Activated naive CD4-positive, alpha-beta T cell (primary cell): ENCODE measurements at regions not wholly inside any gene's neighbourhood (a gene's known extent, or its start where the extent isn't known, plus 50 kb on each side); places are given as distances from the start of the nearest gene placed in this dataset.
"Not testable (repeated sequence)": the region's sequence is repeated elsewhere in the genome, so short reads cannot be mapped to it uniquely, and the experiment has no call there.

ENCODE experiments used
- DNase-seq, 4 experiments: peaks; one replicate each; lab custom pipeline; 2025; lab: John Stamatoyannopoulos, UW

DNA sequence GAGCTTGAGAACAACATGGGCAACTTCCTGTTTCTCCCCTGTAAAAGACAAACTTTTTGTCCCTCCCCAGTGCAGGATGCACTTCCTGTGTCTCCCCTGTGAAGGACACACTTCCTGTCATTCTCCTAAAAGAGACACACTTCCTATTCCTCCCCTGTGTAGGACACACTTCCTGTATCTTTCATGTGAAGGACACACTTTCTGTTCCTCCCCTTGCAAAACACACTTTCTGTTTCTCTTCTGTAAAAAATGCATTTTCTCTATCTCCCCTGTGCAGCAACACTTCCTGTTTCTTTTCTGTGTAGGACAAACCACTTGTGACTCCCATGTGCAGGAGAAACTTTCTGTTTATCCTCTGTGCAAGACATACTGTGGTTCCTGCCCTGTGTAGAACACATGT is 488.6 kb upstream of the USP9Y start:
- no peak for DNase-seq

DNA sequence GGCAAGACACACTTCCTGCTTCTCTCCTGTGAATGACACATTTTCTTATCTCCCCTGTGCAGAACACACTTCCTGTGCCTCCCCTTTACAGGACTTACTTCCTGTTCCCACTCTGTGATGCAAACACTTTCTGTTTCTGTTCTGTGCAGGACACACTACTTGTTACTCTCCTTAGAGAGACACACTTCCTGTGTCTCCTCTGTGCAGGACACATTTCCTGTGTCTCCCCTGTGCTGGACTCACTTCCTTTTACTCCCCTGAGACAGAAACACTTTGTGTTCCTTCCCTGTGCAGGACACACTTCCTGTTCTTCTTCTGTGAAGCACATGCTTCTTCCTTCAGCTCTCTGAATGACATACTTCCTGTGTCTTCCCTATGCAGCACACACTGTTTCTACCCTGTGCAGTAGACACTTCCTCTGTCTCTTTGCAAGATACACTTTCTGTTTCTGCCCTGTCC is 485.4 kb upstream of the USP9Y start:
- DNase-seq = no peak

DNA sequence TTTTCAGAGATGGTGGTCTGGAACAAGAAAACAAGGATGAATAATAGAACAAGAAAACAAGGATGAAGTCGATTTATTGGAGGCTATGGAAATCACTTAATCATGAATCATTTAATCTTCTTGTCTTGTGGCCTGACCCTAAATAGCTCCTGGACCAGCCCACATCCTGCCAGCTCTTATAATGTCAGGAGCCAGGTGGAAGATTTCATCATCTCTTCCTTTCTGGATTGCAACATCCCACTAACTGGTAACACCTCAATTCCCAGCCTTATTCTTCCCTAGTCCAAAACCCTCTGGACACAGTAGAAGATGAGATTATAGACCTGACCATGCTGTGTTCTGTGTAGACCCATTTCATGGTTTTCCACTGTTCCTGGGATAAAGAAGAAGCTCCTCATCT is 470.1 kb upstream of the USP9Y start:
- DNase-seq = no peak

- no peak for DNase-seq
Measured at GRCh38 chrY:12236399-12236798, 464.6 kb upstream of the USP9Y start.

- not testable (repeated sequence) for DNase-seq
Measured at GRCh38 chrY:12240326-12240725, 460.7 kb upstream of the USP9Y start.

DNA sequence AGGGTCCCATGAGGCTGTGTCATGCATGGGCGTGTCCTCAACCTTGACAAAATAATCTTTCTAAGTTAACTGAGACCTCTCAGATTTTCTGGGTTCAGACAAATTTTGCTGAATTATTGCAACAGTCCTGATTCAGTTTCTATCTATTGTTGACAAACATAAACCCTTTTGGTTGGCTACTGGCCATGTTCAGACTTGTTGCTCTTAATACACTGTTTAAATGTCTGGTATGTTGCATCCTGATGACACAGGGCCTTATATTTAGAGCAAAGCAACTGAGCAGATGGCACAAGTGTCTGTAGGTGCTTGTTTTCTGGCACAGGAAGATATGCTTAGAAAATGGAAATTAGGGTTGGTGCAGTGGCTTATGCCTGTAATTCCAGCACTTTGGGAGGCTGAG is 456.9 kb upstream of the USP9Y start:
- DNase-seq = no peak

DNA sequence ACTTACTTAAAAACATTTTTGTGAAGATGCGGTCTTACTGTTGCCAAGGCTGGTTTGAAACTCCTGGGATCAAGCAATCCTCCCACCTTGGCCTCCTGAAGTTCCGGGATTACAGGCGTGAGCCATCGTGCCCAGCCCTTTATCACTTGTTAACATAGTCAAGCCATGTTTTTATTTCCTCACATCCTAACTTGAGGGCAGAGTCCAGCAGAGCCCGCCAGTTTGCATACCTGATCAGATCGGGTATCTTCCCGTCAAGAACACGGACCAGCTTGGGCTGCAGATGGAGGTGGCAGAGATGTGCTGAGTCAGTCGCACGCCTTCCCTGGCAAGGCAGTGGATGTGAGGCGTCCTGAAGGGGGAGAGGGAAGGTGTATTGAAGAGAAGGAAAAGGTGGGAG is 447.3 kb upstream of the USP9Y start:
- DNase-seq = no peak

GRCh38 chrY:12271162-12271561 is 429.9 kb upstream of the USP9Y start:
- DNase-seq = no peak

DNA sequence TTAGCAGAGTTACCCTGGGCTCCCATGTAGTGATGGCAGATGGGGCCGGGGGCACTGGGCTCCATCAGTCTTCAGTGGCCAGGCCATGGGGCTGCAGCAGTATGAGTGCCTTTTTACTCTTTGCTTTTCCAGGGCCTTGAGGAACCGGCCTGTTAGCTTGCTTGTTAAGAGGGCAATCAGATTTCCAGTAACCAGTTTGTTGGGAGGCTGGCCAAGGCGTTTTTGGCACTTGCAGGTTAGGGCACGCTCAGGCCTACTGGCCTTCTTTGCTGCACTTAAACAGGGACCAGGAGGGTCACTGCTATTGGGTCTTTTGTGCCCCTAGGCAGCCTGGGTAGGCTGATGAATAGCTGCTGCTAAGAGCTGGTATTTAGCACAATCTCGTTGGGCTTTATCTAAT is 415.4 kb upstream of the USP9Y start:
- DNase-seq = no peak

GRCh38 chrY:12288919-12289318 is 412.1 kb upstream of the USP9Y start:
- no peak for DNase-seq

DNA sequence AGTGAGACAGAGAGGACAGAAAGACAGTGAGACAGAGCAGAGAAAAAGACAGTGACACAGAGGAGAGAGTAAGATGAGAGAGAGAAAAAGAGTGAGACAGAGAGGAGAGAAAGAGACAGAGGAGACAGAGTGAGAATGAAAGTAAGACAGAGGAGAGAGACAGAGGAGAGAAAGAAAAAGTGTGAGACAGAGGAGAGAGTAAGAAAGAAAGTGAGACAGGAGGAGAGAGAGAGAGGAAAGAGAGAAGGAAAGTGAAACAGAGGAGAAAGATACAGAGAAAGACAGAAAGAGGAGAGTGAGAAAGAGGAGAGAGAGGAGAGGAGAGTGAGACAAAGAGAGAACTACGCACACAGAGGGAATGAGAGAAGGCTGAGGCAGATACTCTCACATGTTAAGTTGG is 411.6 kb upstream of the USP9Y start:
- no peak for DNase-seq

DNA sequence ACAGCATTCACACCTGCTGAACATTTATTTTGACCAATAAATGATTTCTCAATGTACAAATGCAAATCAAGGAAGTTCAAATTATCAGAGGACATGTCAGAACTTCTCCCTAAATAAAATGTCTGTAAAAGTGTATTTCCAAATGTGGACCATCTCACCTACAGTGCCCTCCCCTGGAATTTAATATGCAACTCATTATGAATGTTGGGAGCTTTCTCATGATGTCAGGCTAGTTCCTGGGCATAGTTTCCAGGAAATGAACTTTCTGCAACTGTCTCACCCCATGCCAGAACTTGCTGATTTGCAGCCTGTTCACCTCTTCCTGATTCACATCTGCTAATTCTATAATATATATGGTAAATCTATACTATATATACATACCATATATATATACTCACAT is 408.5 kb upstream of the USP9Y start:
- DNase-seq = no peak

DNA sequence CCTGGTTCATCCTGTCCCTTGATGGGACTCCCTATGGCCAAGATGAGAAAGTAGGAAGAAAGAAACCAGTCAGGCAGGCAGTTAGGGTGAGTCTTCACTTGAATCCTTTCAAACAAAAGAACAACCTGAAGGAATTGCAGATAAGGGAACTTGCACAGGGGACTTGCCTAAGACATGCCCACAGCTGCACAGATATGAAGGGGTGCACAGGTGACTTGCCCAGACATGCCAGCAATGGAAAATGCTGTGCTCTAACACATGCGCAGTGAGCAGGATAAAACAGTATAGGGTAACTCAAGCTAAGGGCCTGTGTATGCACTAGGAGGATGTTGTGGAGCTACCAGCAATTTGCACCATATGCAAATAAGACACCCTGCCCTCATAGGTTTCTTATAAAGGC is 404.6 kb upstream of the USP9Y start:
- no peak for DNase-seq

- DNase-seq = not testable (repeated sequence)
Measured at GRCh38 chrY:12299796-12300195, 401.2 kb upstream of the USP9Y start.

- DNase-seq = no peak
Measured at GRCh38 chrY:12303464-12303863, 397.6 kb upstream of the USP9Y start.

DNA sequence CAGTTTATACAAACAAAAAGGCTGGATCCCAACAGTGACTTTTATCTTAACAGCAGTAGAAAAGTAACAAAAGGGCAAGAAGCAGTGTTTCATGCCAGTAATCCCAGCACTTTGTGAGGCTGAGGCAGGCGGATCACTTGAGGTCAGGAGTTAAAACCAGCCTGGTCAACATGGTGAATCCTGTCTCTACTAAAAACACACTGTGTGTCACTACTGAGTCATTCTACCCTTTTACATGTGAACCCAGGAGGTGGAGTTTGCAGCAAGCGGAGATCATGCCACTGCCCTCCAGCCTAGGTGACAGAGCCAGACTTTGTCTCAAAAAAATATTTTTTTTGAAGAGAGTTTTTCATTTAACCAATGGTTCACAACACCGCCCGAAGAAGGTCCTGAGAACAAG is 395.6 kb upstream of the USP9Y start:
- DNase-seq = no peak

- no peak for DNase-seq
Measured at GRCh38 chrY:12309212-12309611, 391.8 kb upstream of the USP9Y start.

GRCh38 chrY:12310832-12311231 is 390.2 kb upstream of the USP9Y start:
- no peak for DNase-seq

GRCh38 chrY:12327751-12328150 is 373.3 kb upstream of the USP9Y start:
- DNase-seq = no peak

GRCh38 chrY:12331917-12332316 is 369.1 kb upstream of the USP9Y start:
- DNase-seq = not testable (repeated sequence)

DNA sequence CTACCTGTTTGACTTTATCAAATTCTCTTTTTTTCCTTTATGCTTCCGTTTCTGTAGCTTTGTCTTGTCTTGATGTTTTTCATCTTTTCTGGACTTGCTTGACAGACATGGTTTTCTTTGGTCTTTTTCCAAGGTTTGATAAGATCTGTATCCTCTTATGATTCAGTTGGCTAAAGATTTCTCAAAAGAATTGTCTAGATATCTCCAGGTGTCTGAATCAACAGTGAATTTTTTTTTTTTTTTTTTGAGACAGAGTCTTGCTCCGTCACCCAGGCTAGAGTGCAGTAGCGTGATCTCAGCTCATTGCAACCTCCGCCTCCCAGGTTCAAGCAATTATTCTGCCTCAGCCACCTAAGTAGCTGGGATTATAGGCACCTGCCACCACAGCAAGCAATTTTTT is 357.8 kb upstream of the USP9Y start:
- DNase-seq = no peak

- no peak for DNase-seq
Measured at GRCh38 chrY:12348181-12348580, 352.9 kb upstream of the USP9Y start.

DNA sequence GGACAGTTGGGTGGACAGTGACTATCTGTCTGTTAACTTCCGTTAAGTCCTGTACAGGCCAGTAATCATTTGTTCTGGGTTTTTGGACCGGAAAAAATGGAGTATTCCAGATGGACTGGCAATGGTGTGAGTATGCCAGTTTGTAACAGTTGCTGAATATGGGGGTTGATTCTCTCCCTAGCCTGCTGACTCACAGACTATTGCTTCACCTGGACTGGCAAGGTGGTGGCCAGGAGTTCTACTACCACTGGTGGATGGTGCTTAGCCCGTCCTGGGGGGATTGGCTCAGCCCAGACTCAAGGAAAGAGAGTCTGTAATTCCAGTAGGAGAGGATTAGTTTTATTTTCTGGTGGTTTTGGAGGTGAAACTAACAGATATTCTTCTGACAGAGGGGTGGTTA is 343.8 kb upstream of the USP9Y start:
- no peak for DNase-seq

DNA sequence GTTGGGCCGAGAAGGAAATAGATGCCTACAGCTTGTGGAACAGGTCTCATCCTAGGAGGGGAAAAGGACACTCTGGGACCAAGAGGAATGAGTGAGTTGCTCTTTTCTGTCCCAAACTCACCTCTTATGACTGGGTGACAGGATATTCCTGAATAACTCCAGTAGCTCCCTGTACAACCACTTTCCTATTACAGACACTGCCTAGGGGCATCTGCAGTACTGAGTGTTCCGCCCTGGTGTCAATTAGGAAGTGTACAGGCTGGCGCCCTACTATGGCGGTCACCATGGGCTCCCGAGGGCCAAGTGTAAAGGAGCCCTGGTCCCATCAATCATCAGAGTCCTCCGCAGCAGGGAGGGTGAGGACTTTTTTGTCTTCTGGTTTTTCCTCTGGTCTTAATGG is 343.4 kb upstream of the USP9Y start:
- DNase-seq = no peak

DNA sequence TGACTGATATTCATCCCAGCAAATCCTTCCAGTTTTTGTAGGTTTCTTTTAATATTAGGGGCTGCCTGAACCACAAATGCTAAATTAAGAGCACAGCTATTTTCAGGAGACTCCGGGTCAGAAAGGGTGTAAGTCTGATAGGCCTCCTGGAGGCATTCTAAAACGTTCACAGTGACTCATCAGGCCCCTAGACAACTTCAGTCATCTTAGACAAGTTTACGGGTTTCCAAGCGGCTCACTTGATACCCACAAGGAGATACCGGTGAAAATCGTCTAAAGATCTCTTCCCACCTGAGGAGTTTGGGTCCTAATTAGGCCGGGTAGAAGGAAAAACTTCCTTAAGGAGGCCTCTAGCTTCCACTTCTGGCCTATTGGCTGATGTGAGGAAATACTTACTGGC is 342.7 kb upstream of the USP9Y start:
- no peak for DNase-seq
